GM12872 (cell line): ENCODE measurements at regions not wholly inside any gene's neighbourhood (a gene's known extent, or its start where the extent isn't known, plus 50 kb on each side); places are given as distances from the start of the nearest gene placed in this dataset.

Source experiments
- TF ChIP-seq, protein P1 (sequence below): IDR thresholded peaks from 3 replicates; pipeline ENCODE4 v1.5.1; 2011; ENCODE audit warnings: low read depth, mild to moderate bottlenecking, low read length, moderate library complexity; ENCODE audit not compliant: insufficient read depth

DNA sequence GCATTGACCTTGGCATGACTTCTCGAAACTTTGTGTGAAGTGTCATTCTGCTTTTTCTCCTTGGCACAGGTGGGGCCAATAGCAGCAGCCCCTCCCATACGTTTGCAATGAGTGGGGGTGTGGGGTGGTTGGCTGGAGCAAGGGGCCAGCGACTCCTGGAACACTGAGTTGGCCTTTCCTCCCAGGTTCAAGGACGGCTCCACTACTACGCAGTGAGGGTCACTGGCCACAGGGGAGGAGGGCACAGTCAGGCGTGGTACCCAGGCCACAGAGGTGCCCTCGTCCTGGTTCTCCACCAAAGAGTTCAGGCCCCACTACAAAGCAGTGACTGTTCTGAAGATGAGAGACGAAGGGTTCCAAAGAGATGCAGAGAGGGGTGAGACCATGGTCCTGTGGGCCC, 70.6 kb upstream of the OTOS start:
- TF ChIP-seq, protein P1, sequence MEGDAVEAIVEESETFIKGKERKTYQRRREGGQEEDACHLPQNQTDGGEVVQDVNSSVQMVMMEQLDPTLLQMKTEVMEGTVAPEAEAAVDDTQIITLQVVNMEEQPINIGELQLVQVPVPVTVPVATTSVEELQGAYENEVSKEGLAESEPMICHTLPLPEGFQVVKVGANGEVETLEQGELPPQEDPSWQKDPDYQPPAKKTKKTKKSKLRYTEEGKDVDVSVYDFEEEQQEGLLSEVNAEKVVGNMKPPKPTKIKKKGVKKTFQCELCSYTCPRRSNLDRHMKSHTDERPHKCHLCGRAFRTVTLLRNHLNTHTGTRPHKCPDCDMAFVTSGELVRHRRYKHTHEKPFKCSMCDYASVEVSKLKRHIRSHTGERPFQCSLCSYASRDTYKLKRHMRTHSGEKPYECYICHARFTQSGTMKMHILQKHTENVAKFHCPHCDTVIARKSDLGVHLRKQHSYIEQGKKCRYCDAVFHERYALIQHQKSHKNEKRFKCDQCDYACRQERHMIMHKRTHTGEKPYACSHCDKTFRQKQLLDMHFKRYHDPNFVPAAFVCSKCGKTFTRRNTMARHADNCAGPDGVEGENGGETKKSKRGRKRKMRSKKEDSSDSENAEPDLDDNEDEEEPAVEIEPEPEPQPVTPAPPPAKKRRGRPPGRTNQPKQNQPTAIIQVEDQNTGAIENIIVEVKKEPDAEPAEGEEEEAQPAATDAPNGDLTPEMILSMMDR: no peak

DNA sequence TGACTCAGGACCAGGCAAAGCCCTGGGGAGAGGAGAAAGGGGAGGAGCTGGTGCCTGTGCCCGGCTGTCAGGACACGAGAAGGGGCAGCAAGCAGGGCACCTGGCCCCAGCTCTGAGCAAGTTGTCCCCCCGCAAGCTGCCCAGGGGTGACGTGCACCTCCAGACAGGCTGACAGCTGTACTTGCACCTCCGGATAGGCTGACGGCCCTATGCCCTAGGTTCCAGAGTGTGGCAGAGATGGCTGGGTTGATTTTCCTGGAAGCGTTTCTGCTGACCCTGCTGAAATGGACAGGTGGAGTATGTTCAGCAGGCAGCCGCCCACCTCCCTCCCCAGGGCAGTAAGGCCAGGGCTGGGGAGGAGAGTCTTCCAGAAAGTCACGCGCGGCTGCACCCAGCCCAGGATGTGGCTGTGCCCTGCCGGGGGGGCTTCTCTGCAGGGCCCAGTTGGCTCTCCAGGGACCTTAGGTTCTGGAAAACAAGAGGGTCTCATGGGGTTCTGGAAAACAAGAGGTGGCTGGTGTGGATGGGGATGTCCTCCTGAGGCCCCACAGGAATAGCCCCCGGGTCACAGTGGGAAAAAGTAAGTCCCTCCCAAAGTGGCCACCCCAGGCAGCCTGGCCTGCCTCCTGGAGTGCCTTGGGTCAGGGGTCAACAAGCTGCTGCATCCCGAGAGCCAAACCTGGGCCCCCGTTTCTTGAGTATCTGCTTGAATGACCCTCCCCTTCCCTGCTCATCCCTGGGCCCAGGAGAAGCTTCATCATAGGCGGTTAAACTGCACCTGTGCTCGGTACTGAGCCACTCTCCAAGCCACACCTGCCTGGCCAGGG, 71.4 kb upstream of the OTOS start:
- TF ChIP-seq, protein P1: no peak

DNA sequence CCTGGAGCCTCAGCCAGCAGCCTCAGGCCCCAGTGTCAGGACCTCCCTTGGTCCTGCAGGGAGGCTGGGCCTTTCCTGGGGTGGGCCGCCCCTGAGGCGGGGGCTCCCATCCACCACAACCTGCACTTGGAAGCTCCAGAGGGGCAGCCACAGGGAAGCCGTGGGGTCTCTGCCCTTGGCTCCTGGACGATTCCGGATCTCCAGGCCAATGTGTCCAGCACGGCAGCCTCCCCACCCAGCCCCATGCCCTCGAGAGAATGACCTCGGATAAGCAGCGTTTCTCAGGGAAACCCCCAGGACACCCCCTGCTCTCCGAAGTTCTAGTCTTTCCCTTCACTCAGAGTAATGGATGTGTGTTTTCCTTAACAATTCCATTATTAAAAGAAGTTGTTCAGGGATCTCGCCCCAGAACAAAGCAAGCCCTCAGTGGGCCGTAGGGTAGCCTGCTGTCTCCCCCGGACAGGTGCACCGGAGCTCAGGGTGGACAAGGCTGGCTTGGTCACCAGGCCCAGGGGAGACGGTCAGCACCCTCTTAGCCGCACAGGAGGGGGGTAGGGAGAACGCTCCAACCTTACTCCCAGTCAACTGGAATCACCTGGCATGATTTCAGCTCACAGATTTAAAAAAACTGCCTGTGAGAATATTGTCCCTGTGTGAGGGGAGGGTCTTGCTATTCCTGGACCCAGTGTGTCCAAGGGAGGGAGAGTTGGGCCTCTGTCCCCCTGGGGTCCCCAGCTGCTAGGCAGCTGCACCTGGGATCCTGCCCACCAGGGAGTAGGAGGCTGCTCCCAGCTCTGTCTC, 72.2 kb upstream of the OTOS start:
- TF ChIP-seq, protein P1: no peak

GRCh38 chr2:240213226-240213475, 72.7 kb upstream of the OTOS start:
- TF ChIP-seq, protein P1: no peak

DNA sequence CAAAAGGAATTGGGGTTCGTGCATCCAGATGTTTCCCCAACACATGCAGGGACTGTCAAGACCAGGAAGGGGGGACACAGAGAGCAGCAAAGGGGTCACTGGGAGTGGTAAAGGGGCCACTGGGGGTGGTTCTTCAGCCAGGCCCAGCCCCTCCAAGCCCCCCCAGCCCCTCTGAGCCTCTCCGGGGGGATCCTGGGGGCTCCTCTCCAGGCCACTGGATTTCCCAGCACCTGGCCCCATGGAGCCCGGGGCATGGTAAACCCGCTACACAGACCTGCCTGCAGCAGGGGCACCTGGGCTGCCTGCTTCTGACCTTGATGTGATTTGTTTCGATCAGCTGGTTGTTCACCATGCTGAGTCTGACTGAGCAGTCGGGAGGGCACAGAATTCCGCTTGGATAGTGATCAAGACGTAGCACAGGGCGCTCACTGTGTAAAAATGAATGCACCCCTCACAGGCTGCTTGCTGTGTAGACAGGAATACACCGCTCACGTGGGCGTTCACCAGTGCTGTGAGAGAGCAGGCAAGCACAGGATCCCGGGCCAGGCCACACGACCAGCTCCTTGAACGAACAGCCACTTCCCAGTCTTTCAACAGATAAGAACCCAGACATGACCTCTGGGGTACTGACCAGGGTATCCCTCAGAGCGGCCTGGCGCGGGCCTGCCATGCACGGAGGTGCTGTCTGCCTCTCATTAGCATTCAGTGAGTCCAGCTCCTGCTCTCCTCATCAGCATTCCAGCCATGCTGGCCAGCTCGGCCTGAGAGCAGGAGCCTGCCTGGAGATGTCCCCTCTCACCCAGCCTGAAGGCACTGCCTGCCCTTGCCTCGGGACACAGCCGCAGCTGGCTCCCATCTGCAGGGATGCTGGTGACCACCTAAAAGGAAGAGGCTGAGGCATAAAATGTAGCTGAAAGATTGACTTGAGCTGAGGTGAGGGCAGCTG, 73.3 kb upstream of the OTOS start:
- TF ChIP-seq, protein P1: no peak

- TF ChIP-seq, protein P1: no peak
These were observed 74.6 kb upstream of the OTOS start for GRCh38 chr2:240214790-240215675.
